HG02840 (cell line): ENCODE measurements at regions not wholly inside any gene's neighbourhood (a gene's known extent, or its start where the extent isn't known, plus 50 kb on each side); places are given as distances from the start of the nearest gene placed in this dataset.
"Not testable (repeated sequence)": the region's sequence is repeated elsewhere in the genome, so short reads cannot be mapped to it uniquely, and the experiment has no call there.

Experiments used
- ATAC-seq: cut with Tn5 transposase; IDR thresholded peaks from one replicate; pipeline ENCODE4 v1.9.1; 2021; ENCODE audit warnings: mild to moderate bottlenecking, moderate library complexity, moderate number of reproducible peaks; ENCODE audit not compliant: unreplicated experiment, low FRiP score

DNA sequence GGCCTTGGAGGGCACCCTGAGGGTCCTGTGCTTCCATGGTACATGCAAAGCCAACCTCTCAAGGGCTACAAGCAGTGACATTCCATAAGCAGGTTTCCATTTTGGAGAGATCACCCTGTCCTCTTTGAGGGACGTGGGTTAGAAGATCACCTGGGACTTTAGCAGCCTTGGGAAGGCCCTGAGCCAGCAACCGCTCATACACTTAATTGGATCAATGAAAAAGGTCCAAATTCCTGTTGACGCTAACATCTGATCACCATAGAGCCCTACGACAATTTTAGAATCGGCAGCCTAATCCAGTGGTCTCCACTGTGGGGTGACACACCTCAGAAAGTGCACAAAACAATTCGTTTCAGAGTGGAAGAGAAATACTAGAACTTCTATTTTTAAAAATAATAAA, 196.0 kb upstream of the NR3C1 start:
- no peak for ATAC-seq

DNA sequence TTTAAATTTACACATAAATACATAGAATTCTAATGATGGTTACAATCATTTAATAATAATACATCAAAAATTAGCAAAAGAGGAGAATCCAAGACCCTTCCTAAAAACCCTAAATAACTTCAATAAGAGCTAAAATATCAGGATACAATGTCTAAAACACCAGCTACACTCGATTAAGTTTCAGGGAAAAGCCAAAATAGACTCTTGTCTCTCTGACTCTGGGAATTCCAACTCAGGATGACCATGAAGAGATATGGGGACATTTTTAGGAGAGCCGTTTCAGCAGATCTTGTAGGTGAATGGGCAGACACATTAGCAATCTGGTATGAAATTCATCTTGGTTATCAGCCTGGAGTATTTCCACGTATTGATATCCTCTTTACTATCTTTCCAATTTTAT, 193.3 kb upstream of the NR3C1 start:
- ATAC-seq: no peak

DNA sequence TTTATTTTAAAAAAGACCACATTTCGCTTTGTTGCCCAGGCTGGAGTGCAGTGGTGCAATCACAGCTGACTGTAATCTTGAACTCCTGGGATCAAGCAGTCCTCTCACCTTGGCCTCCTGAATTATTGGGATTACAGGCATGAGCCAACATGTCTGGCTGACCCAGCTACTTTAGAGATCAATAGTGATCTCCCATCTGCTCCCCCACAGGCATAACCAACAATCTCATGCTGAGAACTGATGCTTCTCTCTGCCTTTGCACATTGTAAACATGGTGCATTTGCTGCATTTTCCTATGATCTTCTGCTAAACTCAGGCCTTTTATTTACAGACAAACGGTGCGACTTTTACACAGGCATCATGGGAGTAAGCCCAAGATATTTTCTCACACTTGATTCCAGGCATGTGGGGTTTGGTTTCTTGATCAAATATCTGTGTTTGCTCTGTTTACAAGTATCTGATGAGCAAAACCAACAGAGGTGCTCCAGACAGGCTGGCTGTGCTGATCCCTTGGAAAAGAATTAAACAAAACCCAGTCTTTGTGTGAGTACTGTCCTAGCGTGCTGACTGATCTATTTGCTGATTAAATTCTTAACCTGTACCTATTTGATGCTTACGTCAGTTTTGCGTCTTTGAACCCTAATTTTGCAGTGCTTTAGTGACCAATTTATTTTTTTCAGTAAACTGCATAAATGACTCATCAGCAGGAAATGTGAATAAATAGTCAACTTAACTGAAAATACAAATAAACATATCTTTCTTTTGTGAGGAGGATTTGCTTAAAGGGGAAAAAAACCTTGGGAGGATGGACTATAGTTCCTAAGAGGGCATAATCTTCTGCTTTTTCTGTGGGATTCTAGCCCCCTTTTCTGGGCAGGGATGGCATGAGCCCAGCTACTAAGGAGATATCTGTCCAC, 191.7 kb upstream of the NR3C1 start:
- ATAC-seq: no peak

DNA sequence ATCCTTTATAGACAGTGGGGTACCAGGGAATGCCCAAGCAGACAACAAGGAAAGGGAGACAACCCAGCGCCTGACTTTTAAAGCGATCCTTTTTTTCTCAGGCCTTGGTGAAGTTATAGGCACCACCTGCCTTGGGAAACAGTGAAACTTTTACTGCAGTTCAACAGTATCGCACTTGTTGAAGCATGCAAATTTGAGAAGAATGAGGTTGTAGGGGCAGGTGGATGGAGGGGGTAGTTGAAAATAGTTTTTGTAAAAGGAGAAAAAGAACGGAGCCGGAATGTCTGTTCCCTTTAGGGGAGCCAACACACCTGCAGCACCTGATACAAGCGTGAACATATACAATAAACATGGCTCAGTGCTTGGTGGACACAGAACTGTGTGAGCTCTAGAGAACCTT, 190.2 kb upstream of the NR3C1 start:
- ATAC-seq: no peak

DNA sequence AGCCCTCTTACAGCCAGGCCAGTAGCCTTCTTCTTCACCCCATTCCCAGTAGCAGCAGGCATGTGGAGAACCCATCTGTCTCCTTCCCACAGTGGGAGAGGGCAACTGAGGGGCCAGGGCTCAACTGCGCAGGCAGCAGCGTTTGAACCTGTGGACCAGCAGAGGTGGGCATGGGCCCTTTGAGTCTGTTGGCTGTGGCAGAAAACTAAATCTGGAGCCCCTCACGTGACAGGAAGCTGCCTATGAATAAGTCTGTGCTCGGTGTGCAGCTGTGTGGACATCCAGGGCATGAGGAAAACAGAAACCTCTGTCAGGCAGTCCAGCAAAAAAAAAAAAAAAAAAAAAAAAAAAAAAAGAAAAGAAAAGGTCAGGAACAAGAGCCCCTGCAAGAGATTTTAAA, 189.2 kb upstream of the NR3C1 start:
- ATAC-seq: peak; percentile 70

DNA sequence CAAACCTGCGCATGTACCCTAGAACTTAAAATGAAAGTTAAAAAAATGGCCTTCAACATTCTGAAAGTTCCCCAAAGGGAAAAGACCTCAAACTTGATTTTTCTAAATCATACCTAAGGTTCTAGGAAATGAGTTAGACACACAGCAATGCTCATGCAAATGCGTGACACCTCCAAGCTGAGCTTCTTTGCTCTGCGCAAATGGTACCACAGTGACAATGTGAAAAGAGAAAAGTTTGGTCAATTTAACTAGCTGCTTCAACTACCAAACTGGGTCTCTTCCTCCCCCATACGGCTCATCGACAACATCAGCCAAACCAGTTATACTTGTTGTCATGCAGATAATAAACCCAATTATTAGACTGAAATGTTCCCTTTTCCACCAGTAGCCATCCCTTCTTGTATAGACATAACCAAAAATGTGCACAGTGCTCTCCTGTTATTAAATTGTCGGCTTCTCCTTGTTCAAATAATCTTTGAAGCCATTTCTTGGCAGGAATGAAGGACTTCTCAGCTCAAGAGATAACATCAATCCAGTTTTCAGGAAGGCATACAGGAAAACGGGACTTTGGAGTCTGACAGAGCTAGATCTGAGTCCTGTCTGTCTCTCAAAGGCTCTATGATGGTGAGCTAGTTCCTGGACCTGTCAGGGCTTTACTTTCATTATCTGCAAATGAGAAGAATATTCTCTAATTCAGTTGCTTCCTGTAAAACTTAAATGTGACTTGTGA, 185.6 kb upstream of the NR3C1 start:
- ATAC-seq: no peak

DNA sequence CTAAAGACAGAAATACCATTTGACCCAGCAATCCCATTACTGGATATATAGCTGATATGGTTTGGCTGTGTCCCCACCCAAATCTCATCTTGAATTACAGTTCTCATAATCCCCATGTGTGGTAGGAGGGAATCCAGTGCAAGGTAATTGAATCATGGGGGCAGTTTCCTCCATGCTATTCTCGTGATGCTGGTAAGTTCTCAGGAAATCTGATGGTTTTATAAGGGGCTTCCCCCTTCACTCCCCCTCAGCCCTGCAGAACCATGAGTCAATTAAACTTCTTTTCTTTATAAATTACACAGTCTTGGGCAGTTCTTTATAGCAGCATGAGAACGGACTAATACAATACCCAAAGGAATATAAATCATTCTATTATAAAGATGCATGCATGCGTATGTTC, 184.6 kb upstream of the NR3C1 start:
- not testable (repeated sequence) for ATAC-seq

DNA sequence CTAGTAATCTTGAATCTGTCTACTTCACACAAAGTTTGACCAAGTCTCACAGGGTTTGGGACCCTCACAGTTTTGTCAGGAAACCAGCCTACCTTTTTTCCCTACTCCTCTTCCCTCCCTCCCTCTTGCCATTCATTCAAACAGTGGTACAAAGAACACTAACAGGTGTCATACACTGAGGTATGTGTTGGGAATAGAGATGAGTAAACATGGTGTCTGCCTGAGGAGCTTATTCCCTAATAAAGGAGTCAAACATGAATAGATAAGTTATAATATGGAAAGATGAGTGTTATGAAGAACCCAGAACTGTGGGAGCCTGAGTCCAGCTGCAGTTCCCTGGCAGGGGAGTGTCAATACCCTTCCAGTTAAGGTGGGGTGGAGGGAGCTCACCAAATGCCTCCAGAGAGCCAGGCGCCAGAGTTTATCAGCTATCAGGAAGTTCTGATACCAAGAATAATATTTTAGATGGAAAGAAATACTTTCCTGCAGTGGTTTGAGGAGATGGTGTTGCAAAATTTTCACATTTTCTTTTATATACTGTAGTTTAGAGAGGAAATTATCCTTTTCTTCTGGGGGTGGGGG, 183.4 kb upstream of the NR3C1 start:
- ATAC-seq: no peak

DNA sequence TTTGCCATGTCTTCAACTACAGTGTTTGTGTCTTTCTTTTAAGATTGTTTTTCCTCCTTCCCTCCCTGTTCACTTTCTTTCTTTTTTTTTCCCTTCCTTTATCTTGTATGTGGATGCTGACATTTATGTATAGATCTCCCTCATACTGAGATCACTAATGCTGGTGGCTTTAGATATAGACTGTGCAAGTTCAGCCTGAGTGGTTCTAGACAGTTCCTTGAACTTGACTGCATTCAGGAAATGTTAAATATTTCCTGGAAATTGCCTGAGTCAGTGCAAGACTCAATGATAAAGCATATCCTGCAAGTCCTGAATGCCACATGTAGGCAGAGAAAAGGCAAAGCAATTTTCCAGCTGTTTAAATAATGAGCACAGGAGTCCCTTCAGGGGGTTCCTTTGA, 182.5 kb upstream of the NR3C1 start:
- no peak for ATAC-seq

DNA sequence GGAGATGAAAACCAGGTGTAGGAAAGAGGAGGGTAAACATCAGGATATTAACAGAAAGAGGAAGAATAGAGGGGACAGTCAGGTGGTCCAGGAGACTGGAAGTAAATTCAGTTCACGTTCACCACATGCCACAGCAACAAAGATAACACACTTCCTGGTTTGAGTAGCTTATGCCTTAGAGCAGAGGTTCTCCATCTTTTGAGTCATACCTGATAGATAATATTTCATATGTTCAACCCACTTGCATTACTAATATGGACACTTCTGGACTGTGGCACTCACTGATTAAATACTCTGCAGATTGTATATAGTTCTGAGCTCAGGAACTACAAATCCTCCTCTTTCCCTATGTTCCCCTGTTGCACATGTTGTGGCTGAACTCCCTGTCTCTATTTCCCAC, 179.9 kb upstream of the NR3C1 start:
- ATAC-seq: no peak

DNA sequence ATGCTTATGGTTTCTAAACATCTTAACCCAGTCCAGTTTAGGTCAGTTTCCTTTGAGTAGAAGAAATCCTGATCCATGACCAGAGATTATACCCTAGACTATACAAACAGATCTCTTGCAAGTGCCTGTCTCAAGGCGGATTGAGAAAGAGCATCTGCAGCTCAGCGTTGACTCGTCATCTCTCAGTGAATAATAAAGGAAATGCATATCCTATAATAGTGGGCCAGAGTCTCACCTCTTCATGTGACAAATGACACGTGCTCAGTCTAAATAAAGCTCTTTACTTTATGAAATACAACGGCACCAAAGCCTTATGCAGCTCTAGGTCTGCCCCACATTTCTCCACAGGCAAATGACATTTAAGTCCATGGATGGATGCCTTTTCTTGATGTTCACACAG, 179.4 kb upstream of the NR3C1 start:
- no peak for ATAC-seq

DNA sequence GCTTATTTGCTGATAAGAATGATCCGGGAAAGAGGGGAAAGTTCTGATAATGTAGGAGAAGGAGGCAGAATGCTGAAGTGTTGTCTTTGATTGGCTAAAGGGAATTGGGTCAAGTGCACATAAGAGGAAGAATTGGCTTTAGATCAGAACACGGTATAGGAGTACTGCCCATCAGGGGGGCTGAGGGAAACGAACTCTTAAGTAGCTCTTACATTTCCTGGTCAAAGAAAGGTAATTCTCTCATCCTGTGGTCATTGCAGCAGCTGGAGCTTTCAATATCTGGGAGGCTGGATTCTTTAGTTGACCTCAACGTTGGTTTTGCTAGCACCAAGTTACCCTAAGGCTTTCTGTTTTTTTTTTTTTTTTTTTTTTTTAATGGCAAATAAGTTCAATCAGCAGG, 178.7 kb upstream of the NR3C1 start:
- no peak for ATAC-seq

DNA sequence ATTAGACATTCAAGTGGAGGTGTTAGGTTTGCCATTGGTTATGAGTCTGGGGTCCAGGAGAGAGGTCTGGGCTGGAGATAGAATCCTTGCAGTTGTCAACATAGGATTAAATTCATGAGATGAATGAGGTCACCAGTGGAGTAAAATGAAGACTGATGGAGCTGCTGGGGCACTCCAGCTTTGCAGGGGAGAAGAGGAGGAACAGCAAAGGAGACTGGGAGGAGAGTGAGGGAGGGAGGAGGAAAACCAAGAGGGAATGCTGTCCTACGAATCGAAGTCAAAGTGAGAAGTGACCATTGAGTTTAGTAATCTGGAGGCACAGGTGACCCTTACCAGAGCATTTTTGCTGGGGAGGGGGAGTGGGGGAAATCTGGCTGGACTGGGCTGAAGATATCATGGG, 178.2 kb upstream of the NR3C1 start:
- no peak for ATAC-seq

DNA sequence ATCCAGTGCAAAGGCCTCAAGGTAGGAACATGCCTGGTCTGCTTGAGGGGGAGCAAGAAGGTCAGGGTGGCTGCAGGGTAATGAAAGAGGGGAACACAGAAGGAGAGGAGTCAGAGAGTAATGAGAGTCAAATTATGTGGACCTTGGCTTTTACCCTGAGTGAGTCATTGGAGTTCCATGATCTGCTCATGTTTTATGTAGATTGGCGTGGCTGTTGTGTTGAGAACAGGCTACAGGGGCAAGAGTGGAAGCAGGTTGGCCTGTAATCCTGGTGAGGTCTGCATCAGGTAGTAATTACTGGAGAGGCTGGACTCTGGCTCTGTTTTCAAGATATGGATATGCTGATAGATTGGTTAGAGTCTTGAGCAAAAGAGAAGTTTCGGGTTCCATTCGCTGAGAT, 177.7 kb upstream of the NR3C1 start:
- ATAC-seq: no peak

DNA sequence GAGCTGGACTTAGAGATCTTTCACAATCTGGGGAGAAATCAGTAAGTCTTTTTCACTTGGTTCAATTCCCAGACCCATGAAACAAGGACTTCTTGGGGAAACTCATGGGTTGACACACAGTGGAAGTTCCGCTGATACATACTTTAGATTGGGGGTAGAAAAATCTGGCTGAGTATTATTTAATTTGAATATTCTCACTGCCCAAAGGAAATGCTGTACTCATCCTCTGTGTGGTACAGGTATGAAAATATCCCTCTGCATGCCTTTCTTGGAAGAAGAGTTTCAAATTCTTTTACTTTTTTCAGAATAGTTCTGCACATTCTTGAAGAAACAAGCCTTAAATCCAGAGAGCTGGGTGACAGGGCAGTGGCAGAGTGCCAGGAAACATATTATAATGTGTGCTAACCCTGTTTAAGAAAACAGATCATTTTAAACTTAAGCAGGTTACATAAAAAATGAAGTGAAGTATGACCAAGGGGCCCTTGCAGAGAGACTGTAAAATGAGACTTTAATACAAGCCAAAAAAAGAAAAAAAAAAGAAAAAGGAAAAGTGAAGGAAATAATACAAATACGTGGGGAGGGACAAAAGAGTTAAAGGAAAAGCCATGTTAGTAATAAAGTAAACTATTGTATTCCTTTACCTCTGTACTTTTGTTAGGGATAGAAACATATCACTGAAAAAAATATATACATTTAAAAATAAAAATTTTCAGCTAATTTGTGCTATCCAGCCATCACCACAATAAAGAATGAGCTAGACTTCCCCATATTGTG, 173.4 kb upstream of the NR3C1 start:
- no peak for ATAC-seq

DNA sequence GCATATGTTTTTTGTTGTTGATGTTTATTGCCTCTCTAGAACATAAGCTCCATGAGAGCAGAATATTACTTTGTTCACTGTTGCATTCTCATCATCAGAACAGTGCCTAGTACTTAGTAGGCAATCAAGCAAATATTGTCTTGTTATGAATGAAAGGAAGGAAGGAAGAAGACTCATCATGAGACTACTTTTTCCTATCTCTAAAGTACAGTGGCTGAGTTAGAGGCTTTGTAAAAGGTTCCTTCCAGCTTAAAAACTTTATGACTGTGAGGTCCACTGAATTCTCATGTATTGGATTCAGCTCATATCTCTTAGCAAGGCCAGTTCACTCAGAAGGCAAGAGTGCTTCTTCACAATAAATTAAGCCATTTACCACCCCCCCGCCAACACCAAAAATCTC, 171.8 kb upstream of the NR3C1 start:
- no peak for ATAC-seq

DNA sequence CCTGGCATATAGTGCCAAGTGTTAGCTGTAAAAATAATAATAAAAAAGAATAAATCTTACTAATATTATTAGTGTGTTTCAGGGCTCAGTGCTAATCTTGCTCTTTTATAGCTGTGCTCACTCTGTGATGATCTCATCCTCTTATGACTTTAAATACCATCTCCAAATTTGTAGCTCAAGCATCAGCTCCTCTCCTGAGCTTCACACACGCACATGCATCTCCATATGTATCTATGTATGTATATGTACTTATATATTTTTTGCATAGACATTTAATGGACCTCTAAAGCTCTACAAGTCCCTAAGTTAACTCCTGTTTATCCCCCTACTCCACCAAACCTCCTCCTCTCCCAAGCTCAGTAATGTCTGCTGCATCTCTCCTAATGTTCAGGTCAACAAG, 170.8 kb upstream of the NR3C1 start:
- ATAC-seq: no peak

DNA sequence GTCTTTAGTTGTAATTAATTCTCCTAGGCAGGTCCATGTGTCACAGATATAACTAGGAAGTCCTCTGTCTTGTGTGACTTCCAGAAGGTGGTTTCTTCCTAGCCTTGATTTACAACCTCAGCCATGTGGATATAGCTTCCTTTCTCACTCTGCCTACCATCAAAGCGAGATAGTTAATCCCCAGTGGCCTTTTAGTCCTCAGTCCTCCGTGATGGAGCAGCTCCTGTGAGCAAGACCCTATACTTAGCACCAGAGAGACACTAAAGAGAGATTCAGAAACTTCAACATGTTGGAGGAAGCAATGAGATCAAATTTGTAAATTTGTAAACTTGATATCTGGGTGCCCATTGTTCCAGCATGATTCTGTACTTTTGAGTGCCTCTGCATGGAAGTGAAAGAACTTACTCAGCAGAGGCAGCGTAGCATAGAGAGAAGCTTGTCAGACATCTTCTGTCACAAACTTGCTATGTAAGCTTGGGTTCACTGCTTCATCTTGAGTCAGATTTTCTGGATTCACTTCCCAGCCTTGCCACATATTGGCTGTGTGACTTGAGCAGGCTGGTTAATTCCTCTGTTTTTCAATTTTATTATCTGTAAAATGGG, 170.2 kb upstream of the NR3C1 start:
- no peak for ATAC-seq

DNA sequence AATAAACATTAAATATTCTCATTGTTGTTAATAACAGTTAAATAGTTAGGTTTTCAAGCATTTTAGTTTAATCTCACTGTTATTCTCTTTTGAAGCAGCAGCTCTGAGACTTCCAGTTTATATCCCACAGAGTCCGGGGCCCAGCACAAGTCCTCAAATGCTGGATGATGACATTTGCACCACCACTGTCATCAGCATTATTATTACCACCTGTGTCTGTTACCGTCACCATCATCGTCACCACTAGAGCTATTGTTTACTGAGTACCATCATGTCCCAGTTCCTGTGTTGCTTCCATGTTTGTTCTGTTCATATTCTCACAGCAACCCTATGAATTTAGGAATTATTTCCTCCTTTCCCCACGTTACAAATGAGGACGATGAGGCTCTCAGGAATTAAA, 169.2 kb upstream of the NR3C1 start:
- ATAC-seq: no peak
